HG03565 (cell line): ENCODE measurements at regions not wholly inside any gene's neighbourhood (a gene's known extent, or its start where the extent isn't known, plus 50 kb on each side); places are given as distances from the start of the nearest gene placed in this dataset.
"Not testable (repeated sequence)": the region's sequence is repeated elsewhere in the genome, so short reads cannot be mapped to it uniquely, and the experiment has no call there.

Source experiments
- ATAC-seq: cut with Tn5 transposase; IDR thresholded peaks from one replicate; pipeline ENCODE4 v1.9.1; 2021; ENCODE audit warnings: mild to moderate bottlenecking, moderate library complexity; ENCODE audit not compliant: unreplicated experiment

GRCh38 chr10:22875581-22875980 is 52.3 kb upstream of the ARMC3 start:
- ATAC-seq, result no peak

GRCh38 chr10:22874189-22874854 is 53.5 kb upstream of the ARMC3 start:
- ATAC-seq, result no peak

GRCh38 chr10:22856444-22857074 is 71.3 kb upstream of the ARMC3 start:
- peak; percentile 66 for ATAC-seq

- no peak for ATAC-seq
Observed at GRCh38 chr10:22854935-22855421, 72.9 kb upstream of the ARMC3 start.

GRCh38 chr10:22853906-22854447 is 73.9 kb upstream of the ARMC3 start:
- no peak for ATAC-seq

GRCh38 chr10:22852712-22853353 is 75.0 kb upstream of the ARMC3 start:
- no peak for ATAC-seq

GRCh38 chr10:22851865-22852239 is 76.0 kb upstream of the ARMC3 start:
- ATAC-seq, result no peak

GRCh38 chr10:22850541-22850940 is 77.3 kb upstream of the ARMC3 start:
- no peak for ATAC-seq

GRCh38 chr10:22849077-22849805 is 78.6 kb upstream of the ARMC3 start:
- ATAC-seq, result no peak

GRCh38 chr10:22848509-22848908 is 79.3 kb upstream of the ARMC3 start:
- ATAC-seq, result no peak

GRCh38 chr10:22846294-22846693 is 81.6 kb upstream of the ARMC3 start:
- ATAC-seq, result no peak

GRCh38 chr10:22839639-22840038 is 88.2 kb upstream of the ARMC3 start:
- ATAC-seq, result no peak

- ATAC-seq, result no peak
Observed at GRCh38 chr10:22837771-22838170, 90.1 kb upstream of the ARMC3 start.

- ATAC-seq, result no peak
Observed at GRCh38 chr10:22837351-22837750, 90.5 kb upstream of the ARMC3 start.

GRCh38 chr10:22834471-22834870 is 93.4 kb upstream of the ARMC3 start:
- ATAC-seq, result no peak

- ATAC-seq, result no peak
Observed at GRCh38 chr10:22833781-22834180, 94.1 kb upstream of the ARMC3 start.

- ATAC-seq, result no peak
Observed at GRCh38 chr10:22833353-22833752, 94.5 kb upstream of the ARMC3 start.

- ATAC-seq, result no peak
Observed at GRCh38 chr10:22832851-22833250, 95.0 kb upstream of the ARMC3 start.

- no peak for ATAC-seq
Observed at GRCh38 chr10:22832066-22832602, 95.7 kb upstream of the ARMC3 start.

- no peak for ATAC-seq
Observed at GRCh38 chr10:22831586-22831985, 96.3 kb upstream of the ARMC3 start.

- not testable (repeated sequence) for ATAC-seq
Observed at GRCh38 chr10:22828712-22829111, 99.1 kb upstream of the ARMC3 start.
